ENCODE measurements at regions not wholly inside any gene's neighbourhood (a gene's known extent, or its start where the extent isn't known, plus 50 kb on each side); places are given as distances from the start of the nearest gene placed in this dataset.

DNA sequence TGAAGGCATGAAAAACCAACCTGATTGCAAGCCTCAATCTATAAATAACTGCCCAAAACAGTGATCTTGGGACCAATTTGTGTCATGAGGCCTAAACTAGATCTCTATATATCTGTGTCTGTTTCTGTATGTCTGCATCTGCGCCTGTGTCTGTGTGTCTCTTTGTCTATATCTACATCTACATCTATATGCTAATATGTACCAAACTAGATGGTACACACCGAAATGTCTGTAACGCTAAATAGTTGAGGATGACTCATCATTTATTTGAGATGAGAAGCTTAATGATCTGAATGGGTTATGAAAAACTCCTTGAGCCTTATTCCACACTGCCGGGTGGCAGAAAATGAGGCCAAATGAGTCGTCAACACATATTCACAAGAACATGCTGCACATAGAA lies 982.3 kb downstream of the ROBO2 start:
- in situ Hi-C loops (cut with MboI; ENCODE audit: low pct_ligation_motif_present in 1 of 4, low pct_unique_long_range_greater_than_20kb in 1 of 4, low sequenced_read_pairs in 3 of 4) = no loop called here
- intact Hi-C loops (cut with DNase I; ENCODE audit: low total_unique reads) = no loop called here
- Histone ChIP-seq H3K36me3 (no peaks in the 10 kb centered on the region), H3K9me3 (no peaks in the 10 kb centered on the region), H3K4me3 (no peak overlapping the region), H3K27ac (no peak overlapping the region), H3K4me1 (no peaks in the 10 kb centered on the region), H3K27me3 (no peaks in the 10 kb centered on the region)
- 86 to 90% methylated on average over 5 of the region's 5 CpGs for WGBS, 2 donors (ENCODE audit: low coverage in 1 of 2)
- no peak for TF ChIP-seq POLR2AphosphoS5 (IDR thresholded peaks at IDR 0.05)
- no peak for TF ChIP-seq EP300 (IDR thresholded peaks at IDR 0.05; ENCODE audit: low read depth)
- no peak for TF ChIP-seq POLR2A (IDR thresholded peaks at IDR 0.05)
- TF ChIP-seq, protein P1, sequence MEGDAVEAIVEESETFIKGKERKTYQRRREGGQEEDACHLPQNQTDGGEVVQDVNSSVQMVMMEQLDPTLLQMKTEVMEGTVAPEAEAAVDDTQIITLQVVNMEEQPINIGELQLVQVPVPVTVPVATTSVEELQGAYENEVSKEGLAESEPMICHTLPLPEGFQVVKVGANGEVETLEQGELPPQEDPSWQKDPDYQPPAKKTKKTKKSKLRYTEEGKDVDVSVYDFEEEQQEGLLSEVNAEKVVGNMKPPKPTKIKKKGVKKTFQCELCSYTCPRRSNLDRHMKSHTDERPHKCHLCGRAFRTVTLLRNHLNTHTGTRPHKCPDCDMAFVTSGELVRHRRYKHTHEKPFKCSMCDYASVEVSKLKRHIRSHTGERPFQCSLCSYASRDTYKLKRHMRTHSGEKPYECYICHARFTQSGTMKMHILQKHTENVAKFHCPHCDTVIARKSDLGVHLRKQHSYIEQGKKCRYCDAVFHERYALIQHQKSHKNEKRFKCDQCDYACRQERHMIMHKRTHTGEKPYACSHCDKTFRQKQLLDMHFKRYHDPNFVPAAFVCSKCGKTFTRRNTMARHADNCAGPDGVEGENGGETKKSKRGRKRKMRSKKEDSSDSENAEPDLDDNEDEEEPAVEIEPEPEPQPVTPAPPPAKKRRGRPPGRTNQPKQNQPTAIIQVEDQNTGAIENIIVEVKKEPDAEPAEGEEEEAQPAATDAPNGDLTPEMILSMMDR (IDR thresholded peaks at IDR 0.05) = no peak
- no peak for DNase-seq

DNA sequence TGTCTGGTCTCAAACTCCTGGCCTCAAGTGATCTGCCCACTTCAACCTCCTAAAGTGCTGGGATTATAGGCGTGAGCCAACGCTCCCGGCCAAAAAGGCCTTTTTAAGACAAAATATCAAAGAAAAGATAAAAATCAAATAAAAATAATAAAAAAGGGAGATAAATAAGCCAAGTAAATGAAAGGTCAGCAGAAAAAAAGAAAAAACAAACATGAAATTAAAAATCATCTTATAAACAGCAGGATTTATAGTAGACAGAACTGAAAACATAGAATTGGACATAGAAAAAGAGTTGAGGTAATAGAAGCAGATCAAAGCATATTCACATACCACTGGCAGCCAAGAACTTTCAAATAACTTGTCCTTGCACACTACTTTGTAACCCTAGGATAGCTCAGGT lies 983.4 kb downstream of the ROBO2 start:
- Histone ChIP-seq H3K4me1 (no peaks in the 10 kb centered on the region), H3K9me3 (no peaks in the 10 kb centered on the region), H3K4me3 (no peak overlapping the region), H3K36me3 (no peaks in the 10 kb centered on the region), H3K27ac (no peak overlapping the region), H3K27me3 (no peaks in the 10 kb centered on the region)
- TF ChIP-seq, protein P1 (IDR thresholded peaks at IDR 0.05) = no peak
- no peak for TF ChIP-seq EP300 (IDR thresholded peaks at IDR 0.05; ENCODE audit: low read depth)
- intact Hi-C loops (cut with DNase I; ENCODE audit: low total_unique reads) = no loop called here
- in situ Hi-C loops (cut with MboI; ENCODE audit: low pct_ligation_motif_present in 1 of 4, low pct_unique_long_range_greater_than_20kb in 1 of 4, low sequenced_read_pairs in 3 of 4) = no loop called here
- 85 to 93% methylated on average over 3 of the region's 3 CpGs for WGBS, 2 donors (ENCODE audit: low coverage in 1 of 2)
- no peak for DNase-seq

DNA sequence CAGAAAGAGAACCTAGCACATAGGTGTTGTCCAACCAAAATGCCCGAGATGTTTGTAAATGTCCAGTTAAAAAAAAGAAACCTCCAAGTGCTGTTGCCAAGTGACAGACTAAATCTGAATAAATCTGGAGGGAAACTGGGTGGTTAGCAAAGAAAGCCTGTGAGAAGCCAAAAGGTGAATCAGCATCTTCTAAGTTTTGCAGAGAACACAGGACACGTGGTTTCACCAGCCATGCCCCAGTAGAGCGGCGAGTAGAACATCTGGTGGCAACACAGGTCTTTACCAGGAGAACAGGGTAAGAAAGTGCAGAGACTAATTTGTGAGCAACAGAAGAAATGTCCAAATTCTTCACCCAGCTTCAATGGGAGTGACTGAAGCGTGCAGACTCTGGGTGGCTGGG lies 986.0 kb downstream of the ROBO2 start:
- Histone ChIP-seq H3K27me3 (no peaks in the 10 kb centered on the region), H3K4me3 (no peak overlapping the region), H3K27ac (no peak overlapping the region), H3K4me1 (no peaks in the 10 kb centered on the region), H3K9me3 (no peaks in the 10 kb centered on the region), H3K36me3 (no peaks in the 10 kb centered on the region)
- 61 to 66% methylated on average over 4 to 5 of the region's 5 CpGs for WGBS, 2 donors (ENCODE audit: low coverage in 1 of 2)
- no peak for TF ChIP-seq POLR2AphosphoS5 (IDR thresholded peaks at IDR 0.05)
- no peak for TF ChIP-seq EP300 (IDR thresholded peaks at IDR 0.05; ENCODE audit: low read depth)
- TF ChIP-seq POLR2A (IDR thresholded peaks at IDR 0.05) = no peak
- TF ChIP-seq, protein P1 (IDR thresholded peaks at IDR 0.05) = no peak
- in situ Hi-C loops (cut with MboI; ENCODE audit: low pct_ligation_motif_present in 1 of 4, low pct_unique_long_range_greater_than_20kb in 1 of 4, low sequenced_read_pairs in 3 of 4) (no loop called here), intact Hi-C loops (cut with DNase I; ENCODE audit: low total_unique reads) (no loop called here)
- no peak for DNase-seq

DNA sequence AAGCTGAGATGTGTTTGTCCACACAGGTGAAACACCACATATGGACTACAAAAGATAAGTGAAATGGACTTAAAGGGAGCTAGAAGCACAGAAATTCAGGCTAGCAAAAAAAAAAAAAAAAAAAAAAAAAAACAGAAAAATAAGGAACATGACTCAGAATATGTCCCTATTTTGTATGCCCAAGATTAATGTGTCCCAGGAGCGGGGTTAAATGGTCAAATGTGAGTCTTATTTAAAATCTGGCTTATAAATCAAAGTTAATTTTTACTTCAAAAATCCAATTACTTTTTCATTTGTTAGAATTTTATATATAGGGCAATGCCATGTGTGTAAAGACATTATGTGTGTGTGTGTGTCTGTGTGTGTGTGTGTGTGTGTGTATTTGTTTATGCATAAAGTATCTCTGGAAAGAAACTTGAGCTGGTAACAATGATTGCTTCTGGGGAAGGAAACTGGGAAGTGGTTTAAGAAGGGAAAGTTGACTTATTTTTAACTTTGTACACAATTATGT lies 986.5 kb downstream of the ROBO2 start:
- 81 to 90% methylated on average over 1 of the region's 1 CpG for WGBS, 2 donors (ENCODE audit: low coverage in 1 of 2)
- no peaks in the 10 kb centered on the region for H3K4me1 ChIP-seq
- no peak overlapping the region for H3K4me3 ChIP-seq
- intact Hi-C loops (cut with DNase I; ENCODE audit: low total_unique reads) = no loop called here
- DNase-seq = no peak
- no peaks in the 10 kb centered on the region for H3K36me3 ChIP-seq
- in situ Hi-C loops (cut with MboI; ENCODE audit: low pct_ligation_motif_present in 1 of 4, low pct_unique_long_range_greater_than_20kb in 1 of 4, low sequenced_read_pairs in 3 of 4) = no loop called here
- no peaks in the 10 kb centered on the region for H3K27me3 ChIP-seq
- TF ChIP-seq, protein P1 (IDR thresholded peaks at IDR 0.05) = no peak
- TF ChIP-seq POLR2AphosphoS5 (IDR thresholded peaks at IDR 0.05) = no peak
- no peak for TF ChIP-seq POLR2A (IDR thresholded peaks at IDR 0.05)
- TF ChIP-seq EP300 (IDR thresholded peaks at IDR 0.05; ENCODE audit: low read depth) = no peak
- no peaks in the 10 kb centered on the region for H3K9me3 ChIP-seq
- H3K27ac ChIP-seq = no peak overlapping the region

Data from transverse colon (tissue), 4 donors.